Loucy (cell line): ENCODE measurements at regions not wholly inside any gene's neighbourhood (a gene's known extent, or its start where the extent isn't known, plus 50 kb on each side); places are given as distances from the start of the nearest gene placed in this dataset.

ENCODE experiments used
- H2AFZ ChIP-seq: fragments of 200-600 bp; sonication (generic); 2 replicates; pipeline ENCODE4 v1.6.0; 2016; ENCODE audit warnings: antibody characterized with exemption, mild to moderate bottlenecking, low read length, moderate library complexity
- H3F3A ChIP-seq: fragments of 200-600 bp; 2 replicates; pipeline ENCODE4 v1.6.0; 2016; ENCODE audit warnings: antibody characterized with exemption, low read depth, mild to moderate bottlenecking
- H3K27me3 ChIP-seq: fragments of 200-600 bp; sonication (generic); 2 replicates; pipeline ENCODE4 v1.6.1; 2014; ENCODE audit warnings: low read length, mild to moderate bottlenecking; ENCODE audit not compliant: insufficient read depth, poor library complexity, severe bottlenecking
- H3K36me3 ChIP-seq: fragments of 200-600 bp; sonication (generic); 2 replicates; pipeline ENCODE4 v1.6.1; 2016; ENCODE audit warnings: low read length; ENCODE audit not compliant: insufficient read depth
- H3K4me1 ChIP-seq: fragments of 200-600 bp; sonication (generic); 2 replicates; pipeline ENCODE4 v1.5.1; 2014; ENCODE audit warnings: low read length, mild to moderate bottlenecking; ENCODE audit not compliant: insufficient read depth, poor library complexity, severe bottlenecking
- H3K4me2 ChIP-seq: fragments of 200-600 bp; sonication (generic); 2 replicates; pipeline ENCODE4 v1.6.0; 2014; ENCODE audit warnings: antibody characterized with exemption, low read length, low read depth, mild to moderate bottlenecking; ENCODE audit not compliant: poor library complexity, severe bottlenecking
- H3K4me3 ChIP-seq: fragments of 200-600 bp; sonication (generic); 2 replicates; pipeline ENCODE4 v1.5.1; 2014; ENCODE audit warnings: low read length, mild to moderate bottlenecking, mixed read lengths; ENCODE audit not compliant: poor library complexity, severe bottlenecking
- H3K79me2 ChIP-seq: fragments of 200-600 bp; sonication (generic); 2 replicates; pipeline ENCODE4 v1.6.1; 2014; ENCODE audit warnings: low read length; ENCODE audit not compliant: insufficient read depth
- H3K9ac ChIP-seq: fragments of 200-600 bp; sonication (generic); 2 replicates; pipeline ENCODE4 v1.6.0; 2014; ENCODE audit warnings: mild to moderate bottlenecking, low read depth, low read length, moderate library complexity; ENCODE audit not compliant: poor library complexity, severe bottlenecking
- H3K9me2 ChIP-seq: fragments of 200-600 bp; sonication (generic); replicated peaks from 2 replicates; pipeline ENCODE4 v1.6.1; 2016; ENCODE audit warnings: low read depth, low read length, mixed read lengths
- H3K9me3 ChIP-seq: fragments of 200-600 bp; sonication (generic); 2 replicates; pipeline ENCODE4 v1.6.1; 2014; ENCODE audit warnings: mild to moderate bottlenecking, antibody characterized with exemption, low read length, low read depth; ENCODE audit not compliant: insufficient read depth
- H4K20me1 ChIP-seq: fragments of 200-600 bp; sonication (generic); 2 replicates; pipeline ENCODE4 v1.6.0; 2014; ENCODE audit warnings: antibody characterized with exemption, low read length, mild to moderate bottlenecking; ENCODE audit not compliant: insufficient read depth, poor library complexity, severe bottlenecking
- EZH2phosphoT487 ChIP-seq: fragments of 200-600 bp; IDR thresholded peaks from 2 replicates; pipeline ENCODE4 v1.6.1; 2018; ENCODE audit warnings: antibody characterized with exemption, mild to moderate bottlenecking, moderate library complexity, borderline replicate concordance
- TF ChIP-seq, protein P1 (sequence below): fragments of 200-600 bp; sonication (generic); conservative IDR thresholded peaks from 2 replicates; pipeline ENCODE4 v1.5.1; 2014; ENCODE audit warnings: mild to moderate bottlenecking, antibody characterized with exemption, low read length

DNA sequence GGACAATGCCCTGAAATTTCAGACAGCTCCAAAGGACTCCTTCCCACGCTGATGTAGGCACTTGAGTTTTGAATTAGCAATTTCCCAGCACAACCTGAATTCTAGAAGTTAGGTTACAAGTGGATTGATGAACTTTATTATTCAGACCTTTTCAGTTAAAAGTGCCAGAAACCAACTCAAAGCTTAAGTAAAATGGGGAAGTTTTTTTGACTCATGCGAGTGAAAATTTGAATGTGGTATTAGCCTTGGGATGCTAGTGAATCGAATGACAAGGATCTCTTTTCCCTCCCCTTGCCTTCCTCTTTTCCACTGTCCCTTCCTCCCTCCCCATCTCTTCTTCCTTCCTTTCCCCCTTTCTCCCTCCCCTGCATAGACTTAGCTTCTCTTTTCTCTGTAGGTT, 295.1 kb upstream of the PROK2 start:
- H3K4me1 ChIP-seq, result peaks cover 78% of the 10 kb centered on the region
- no peaks in the 10 kb centered on the region for H3K9me2 ChIP-seq
- no peak overlapping the region for H2AFZ ChIP-seq
- TF ChIP-seq, protein P1, sequence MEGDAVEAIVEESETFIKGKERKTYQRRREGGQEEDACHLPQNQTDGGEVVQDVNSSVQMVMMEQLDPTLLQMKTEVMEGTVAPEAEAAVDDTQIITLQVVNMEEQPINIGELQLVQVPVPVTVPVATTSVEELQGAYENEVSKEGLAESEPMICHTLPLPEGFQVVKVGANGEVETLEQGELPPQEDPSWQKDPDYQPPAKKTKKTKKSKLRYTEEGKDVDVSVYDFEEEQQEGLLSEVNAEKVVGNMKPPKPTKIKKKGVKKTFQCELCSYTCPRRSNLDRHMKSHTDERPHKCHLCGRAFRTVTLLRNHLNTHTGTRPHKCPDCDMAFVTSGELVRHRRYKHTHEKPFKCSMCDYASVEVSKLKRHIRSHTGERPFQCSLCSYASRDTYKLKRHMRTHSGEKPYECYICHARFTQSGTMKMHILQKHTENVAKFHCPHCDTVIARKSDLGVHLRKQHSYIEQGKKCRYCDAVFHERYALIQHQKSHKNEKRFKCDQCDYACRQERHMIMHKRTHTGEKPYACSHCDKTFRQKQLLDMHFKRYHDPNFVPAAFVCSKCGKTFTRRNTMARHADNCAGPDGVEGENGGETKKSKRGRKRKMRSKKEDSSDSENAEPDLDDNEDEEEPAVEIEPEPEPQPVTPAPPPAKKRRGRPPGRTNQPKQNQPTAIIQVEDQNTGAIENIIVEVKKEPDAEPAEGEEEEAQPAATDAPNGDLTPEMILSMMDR, result no peak
- TF ChIP-seq EZH2phosphoT487, result no peak
- no peaks in the 10 kb centered on the region for H3K79me2 ChIP-seq
- H3K9ac ChIP-seq, result no peak overlapping the region
- no peaks in the 10 kb centered on the region for H3K36me3 ChIP-seq
- H3K27me3 ChIP-seq, result no peaks in the 10 kb centered on the region
- peaks cover 8% of the 10 kb centered on the region; the same call in 1 of the 2 replicates for H3F3A ChIP-seq
- H4K20me1 ChIP-seq, result no peaks in the 10 kb centered on the region
- no peak overlapping the region for H3K4me2 ChIP-seq
- H3K9me3 ChIP-seq, result peaks cover 9% of the 10 kb centered on the region; the same call in 1 of the 2 replicates
- H3K4me3 ChIP-seq, result no peak overlapping the region

DNA sequence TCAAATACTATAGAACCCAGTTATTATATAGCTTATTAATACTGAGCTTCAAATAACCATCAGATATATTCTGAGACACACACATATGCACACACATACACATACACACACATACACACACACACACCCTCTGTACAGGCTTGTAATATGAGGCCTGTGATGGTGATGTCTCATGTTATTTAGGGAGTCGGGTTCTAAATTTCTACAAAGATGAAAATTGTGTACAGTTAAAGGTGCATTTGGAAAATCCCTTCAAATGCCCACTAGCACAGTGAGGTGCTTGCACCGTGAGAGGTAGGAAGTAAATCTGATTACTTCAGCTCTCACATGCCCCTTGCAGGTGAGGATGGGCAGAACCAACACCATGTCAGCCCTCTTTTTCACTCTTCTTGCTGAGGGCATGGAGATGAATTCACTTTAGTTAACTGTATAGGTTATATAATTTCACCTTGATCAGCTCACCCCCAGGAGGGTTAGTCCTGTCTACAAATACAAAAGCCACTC, 294.5 kb upstream of the PROK2 start:
- Histone ChIP-seq H3K36me3 (no peaks in the 10 kb centered on the region), H3F3A (peaks cover 8% of the 10 kb centered on the region; the same call in 1 of the 2 replicates), H3K9me3 (peaks cover 11% of the 10 kb centered on the region; the same call in 1 of the 2 replicates), H3K27me3 (no peaks in the 10 kb centered on the region), H3K79me2 (no peaks in the 10 kb centered on the region), H3K4me1 (peaks cover 74% of the 10 kb centered on the region), H3K9me2 (no peaks in the 10 kb centered on the region), H3K4me3 (no peak overlapping the region), H3K4me2 (peak overlapping the region; percentile 38), H4K20me1 (no peaks in the 10 kb centered on the region), H3K9ac (peak overlapping the region; percentile 5), H2AFZ (no peak overlapping the region)
- no peak for TF ChIP-seq EZH2phosphoT487
- TF ChIP-seq, protein P1, result no peak; the same call in 1 of the 2 replicates

DNA sequence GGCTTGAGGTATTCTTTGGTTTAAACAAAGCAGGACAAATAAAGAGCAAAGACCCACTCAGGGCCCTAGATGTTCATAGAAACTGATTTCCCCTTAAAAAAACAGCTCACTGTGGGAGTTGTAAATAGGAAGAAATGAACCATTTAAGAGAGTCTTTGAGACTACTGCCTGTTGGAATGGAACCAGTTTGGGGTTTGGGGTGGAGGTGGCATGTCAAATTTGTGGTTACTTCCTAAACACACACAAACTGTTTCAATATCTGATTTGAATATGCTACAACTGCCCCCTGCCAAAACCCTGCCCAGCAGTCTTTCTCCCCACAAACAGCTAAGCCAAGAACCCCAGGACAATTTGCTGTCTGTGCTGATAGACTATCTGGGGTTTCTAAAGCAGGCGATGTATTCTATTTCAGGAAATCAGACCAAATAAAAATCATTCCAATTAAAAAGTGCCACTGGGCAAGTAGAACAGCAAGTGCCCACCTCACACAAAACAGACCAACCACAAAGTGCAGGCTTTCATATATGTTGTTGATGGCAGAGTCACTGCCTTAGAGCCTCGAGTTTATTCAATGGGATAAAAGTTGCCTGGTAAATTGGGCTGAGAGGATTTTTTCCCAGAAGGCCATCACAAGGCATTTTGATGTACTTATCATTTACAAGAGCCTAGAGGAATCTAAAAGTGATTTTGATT, 293.9 kb upstream of the PROK2 start:
- peak overlapping the region; percentile 38 for H3K4me2 ChIP-seq
- peak overlapping the region; percentile 5 for H3K9ac ChIP-seq
- peak overlapping the region; percentile 23 for H3K4me3 ChIP-seq
- H2AFZ ChIP-seq, result no peak overlapping the region
- H3K9me2 ChIP-seq, result no peaks in the 10 kb centered on the region
- H3F3A ChIP-seq, result peaks cover 8% of the 10 kb centered on the region; the same call in 1 of the 2 replicates
- H3K79me2 ChIP-seq, result no peaks in the 10 kb centered on the region
- no peaks in the 10 kb centered on the region for H3K27me3 ChIP-seq
- TF ChIP-seq EZH2phosphoT487, result no peak
- TF ChIP-seq, protein P1, result no peak
- H3K36me3 ChIP-seq, result no peaks in the 10 kb centered on the region
- no peaks in the 10 kb centered on the region for H4K20me1 ChIP-seq
- peaks cover 68% of the 10 kb centered on the region for H3K4me1 ChIP-seq
- H3K9me3 ChIP-seq, result peaks cover 11% of the 10 kb centered on the region; the same call in 1 of the 2 replicates
